ACHN (cell line): ENCODE measurements at regions not wholly inside any gene's neighbourhood (a gene's known extent, or its start where the extent isn't known, plus 50 kb on each side); places are given as distances from the start of the nearest gene placed in this dataset.

ENCODE experiments used
- DNase-seq: peaks from one replicate; pipeline ENCODE4 v3.0.0-alpha.2; 2015
- in situ Hi-C: cut with HindIII; loops from 2 replicates; pipeline ENCODE4 v1.10.0; 2017; ENCODE audit warnings: low sequenced_read_pairs, low pct_ligation_motif_present, low pct_unique_long_range_greater_than_20kb

DNA sequence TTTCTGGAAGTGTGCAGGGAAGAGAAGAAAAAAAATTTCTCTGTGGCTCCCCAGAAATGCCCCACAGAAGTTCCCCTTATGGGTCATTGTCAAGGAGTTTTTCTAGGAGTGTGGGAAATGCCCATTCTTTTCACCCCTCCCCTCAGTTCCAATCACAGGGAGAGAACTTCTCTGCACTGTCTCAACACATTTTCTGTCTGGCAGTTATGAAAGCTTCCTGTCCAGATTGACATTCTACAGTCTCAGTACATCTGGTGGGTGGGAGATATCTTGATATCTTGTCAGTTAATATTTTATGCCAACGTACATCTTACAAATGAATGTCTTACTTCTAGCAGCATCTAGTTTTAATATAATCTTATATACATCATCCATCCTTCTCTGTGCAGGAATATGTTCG lies 566.8 kb upstream of the AADAT start:
- in situ Hi-C loops = no loop called here
- no peak for DNase-seq

DNA sequence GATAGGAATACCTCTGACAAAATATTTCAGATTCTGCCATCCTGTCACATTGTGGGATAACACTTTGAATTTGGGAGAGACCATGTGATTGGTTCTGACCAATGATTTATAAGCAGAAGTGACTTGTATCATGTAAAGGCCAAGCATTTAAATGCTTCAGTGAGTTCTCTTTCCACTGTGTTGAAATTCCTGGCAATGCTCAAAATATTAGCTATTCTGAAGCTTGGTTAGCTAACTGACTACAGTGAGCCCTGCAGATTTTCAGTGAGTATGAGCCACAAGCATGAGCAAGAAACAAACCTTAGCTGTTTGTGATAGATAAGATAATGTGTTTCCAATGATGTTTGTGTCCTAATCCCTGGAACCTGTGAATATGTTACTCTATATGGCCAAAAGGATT lies 562.8 kb upstream of the AADAT start:
- no peak for DNase-seq
- in situ Hi-C loops = no loop called here

DNA sequence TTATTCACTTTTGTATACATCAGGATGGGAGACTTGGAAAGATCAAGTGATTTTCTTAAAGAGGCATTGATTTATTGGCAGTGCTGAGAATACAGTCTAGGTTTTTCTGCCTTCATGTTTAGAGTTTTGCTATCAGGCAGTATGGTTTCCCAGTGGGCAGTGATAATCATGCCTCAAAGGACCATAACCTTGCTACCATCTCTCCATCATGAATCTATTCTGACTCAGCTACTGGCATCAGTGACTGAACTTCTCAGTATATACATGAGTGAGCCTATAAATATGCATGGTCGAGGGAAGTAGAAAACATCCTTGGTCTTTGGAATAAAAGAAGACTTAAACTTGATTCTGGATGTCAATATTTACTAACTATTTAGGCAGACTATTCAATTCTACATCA lies 562.0 kb upstream of the AADAT start:
- in situ Hi-C loops = no loop called here
- DNase-seq = no peak

DNA sequence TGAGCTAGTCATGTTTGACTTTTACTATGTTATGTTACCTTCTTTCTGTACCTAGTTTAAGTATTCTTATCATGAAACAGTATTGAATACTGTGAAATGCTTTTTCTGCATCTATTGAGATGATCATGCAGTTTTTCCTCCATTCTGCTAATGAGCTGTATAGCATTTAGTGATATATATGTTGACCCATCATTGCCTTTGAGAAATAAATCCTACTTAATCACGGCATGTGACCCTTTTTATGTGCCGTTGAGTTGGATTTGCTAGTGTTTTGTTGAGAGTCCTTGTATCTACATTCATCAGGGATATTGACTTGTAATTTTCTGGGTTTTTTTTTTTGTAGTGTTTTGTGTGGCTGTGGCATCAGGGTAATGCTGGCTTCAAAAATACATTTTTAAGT lies 537.7 kb upstream of the AADAT start:
- in situ Hi-C loops = no loop called here
- DNase-seq = no peak

DNA sequence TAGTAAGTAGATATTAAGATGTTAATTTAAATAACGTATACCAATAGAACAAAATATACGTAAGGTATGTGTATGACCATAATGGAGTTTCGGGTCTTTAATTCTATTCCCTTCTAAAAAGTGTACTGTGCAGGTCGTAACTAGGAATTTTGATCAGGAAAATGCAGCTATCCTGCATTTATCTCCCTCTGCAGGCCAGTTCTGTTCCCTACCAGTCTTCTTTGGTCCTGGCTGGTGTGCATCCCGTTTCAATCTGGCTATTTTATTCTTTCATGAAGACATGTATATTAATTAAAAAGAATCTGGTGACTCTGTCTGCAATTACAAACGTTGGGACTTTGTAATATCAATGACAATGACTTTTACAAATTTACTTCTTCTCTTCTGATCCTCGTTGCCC lies 534.1 kb upstream of the AADAT start:
- in situ Hi-C loops = no loop called here
- DNase-seq = no peak

DNA sequence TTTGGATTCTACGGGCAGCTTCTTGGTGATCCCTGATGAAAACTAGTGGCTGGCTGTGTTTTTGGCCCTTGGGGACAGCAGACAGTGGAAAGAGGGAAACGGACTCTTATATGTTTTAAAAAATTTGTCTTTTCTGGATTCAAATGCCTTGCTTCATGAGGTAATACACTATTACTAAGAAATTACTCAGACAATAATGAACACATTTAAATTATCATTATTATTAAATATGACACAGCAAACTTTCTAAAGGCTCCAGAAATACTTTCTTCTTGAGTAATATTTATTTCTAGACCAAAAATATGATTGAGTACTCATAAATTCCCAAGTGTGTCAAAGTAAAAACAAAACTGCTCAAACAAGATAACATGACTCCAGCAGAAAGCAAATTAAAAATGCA lies 520.7 kb upstream of the AADAT start:
- in situ Hi-C loops = no loop called here
- no peak for DNase-seq

DNA sequence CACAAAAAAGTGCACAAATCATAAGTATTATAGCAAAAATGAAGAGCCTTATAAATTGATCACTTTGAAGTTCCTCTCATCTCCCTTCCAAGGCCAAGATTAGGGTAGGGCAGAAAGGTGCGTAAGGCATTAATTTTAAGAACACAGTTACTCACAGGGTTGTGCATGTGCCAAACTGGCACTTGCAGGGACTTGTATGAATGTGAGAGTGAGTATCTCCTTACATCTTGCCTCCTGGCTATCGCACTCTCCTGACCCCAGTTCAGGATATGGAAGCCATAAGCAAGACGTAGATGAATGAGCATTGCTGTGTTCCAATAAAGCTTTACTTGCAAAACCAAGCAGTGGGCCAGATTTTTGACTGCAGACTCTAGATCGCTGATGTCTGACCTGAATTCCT lies 510.1 kb upstream of the AADAT start:
- in situ Hi-C loops = no loop called here
- DNase-seq = no peak

DNA sequence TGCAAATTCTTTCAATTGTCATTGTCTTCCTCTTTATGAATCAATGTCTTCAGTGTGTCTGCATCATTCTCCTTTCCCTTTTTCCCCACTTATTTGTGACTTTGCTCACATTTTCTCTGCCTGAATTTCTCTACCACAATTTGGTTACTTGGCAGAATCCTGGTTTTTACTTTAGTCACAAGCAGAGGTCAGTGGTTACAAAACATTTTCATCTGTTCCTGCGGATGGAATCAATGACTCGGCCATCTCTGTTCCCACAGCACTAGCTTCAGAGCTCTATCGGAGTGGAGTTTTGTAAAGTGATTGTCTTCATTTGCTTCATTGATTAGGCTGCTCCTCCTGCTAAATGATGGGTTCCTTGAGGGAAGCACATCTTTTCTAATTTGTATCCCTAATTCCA lies 501.3 kb upstream of the AADAT start:
- in situ Hi-C loops = no loop called here
- no peak for DNase-seq

DNA sequence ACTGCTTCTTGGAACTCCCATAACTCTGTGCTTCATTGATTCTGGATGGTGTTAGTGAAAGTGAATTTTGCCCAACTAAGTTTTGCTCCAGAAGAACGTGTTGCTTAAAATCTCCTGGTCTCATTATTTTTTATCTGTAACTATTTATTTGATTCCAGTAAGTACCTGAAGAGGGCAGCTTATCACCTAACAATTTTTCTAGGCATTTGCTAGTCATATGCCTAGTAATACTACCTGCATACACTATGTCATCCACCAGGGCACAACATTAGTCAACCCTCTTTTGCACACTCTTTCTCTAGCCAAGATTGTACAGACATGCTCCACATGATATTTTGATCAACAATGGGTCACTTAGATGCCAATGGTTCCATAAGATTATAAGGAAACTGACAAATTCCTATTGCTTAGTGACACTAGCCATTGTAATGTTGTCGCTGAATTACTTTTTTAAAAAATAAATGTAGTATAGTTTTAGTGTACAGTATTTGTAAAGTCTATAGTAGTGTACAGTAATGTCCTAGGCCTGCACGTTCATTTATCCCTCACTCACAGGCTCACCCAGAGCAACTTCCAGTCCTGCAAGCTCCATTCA lies 499.9 kb upstream of the AADAT start:
- in situ Hi-C loops = no loop called here
- DNase-seq = peak; percentile 46

DNA sequence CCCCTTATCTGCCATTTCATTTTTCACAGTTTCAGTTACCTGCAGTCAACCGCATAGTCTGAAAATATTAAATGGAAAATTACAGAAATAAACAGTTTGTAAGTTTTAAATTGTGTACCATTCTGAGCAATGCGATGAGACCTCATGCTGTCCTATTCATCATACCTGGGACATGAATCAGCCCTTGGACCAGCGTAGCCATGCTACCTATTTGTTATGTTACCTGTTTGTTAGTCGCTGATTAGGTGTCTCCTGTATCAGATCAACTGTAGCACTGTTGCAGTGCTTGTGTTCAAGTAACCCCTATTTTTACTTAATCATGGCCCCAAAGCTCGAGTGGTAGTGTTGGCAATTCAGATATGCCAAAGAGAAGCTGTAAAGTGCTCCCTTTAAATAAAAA lies 492.2 kb upstream of the AADAT start:
- in situ Hi-C loops = no loop called here

DNA sequence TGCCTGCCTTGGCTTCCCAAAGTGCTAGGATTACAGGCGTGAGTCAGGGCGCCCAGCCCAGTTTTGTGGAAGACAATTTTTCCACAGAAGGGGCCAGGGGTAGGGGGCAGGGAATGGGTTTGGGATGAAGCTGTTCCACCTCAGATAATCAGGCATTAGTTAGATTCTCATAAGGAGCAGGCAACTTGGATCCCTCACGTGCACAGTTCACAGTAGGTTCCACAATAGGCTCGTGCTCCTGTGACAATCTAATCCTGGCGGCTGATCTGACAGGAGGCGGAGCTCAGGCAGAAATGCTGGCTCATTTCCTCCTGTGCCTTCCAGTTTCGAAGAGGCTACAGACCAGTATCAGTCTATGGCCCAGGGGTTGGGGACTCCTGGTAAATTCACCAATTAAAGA lies 491.6 kb upstream of the AADAT start:
- no peak for DNase-seq
- in situ Hi-C loops = no loop called here

More for the DNA sequence above, 492.2 kb upstream of the AADAT start:
- DNase-seq = no peak

DNA sequence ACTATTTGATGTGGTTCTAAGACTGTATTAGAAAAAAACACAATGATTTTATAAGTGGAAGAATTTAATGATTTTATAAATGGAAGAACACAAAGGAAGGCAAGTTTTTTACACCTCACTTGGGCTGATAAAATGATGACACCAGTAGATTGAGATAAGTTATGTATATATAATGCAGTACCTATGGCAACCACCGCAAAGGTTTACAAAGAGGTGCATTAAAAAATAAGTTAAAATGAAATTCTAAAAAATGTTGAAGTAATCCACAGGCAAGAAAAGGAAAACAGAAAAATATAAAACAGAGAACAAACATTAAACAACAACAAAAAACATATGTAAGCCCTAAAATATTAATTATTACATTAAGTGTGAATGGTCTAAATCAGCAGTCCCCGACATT lies 490.9 kb upstream of the AADAT start:
- DNase-seq = no peak
- in situ Hi-C loops = no loop called here

DNA sequence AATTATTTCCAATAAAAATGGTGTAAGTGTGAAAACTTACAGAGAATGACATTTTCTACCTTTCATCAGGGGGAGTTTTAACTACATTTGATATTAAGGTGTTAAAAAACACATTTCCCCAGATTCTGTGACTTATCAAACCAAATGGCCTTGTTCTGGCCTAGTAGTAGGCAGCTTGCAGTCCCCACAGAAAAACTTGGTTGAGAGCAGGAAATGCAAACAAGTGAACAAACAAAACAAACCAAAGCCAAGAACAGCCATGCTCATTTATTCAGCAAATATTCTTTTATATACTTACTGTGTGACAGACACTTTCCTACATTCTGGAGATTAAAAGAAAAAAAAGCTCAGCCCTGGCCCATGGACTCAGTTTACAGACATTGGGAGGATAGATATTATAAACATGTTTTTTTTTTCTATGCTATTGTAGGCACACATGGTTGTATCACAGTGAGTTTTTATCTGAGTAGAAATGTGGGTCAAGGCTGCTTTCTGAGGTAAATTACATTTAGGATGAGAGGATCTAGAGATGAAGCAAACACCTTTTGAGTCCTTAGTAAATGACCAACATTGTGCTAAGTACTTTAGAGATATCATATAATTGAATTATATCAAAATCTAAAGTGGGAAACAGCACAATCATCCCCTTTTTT lies 449.2 kb upstream of the AADAT start:
- in situ Hi-C loops = no loop called here
- DNase-seq = no peak

DNA sequence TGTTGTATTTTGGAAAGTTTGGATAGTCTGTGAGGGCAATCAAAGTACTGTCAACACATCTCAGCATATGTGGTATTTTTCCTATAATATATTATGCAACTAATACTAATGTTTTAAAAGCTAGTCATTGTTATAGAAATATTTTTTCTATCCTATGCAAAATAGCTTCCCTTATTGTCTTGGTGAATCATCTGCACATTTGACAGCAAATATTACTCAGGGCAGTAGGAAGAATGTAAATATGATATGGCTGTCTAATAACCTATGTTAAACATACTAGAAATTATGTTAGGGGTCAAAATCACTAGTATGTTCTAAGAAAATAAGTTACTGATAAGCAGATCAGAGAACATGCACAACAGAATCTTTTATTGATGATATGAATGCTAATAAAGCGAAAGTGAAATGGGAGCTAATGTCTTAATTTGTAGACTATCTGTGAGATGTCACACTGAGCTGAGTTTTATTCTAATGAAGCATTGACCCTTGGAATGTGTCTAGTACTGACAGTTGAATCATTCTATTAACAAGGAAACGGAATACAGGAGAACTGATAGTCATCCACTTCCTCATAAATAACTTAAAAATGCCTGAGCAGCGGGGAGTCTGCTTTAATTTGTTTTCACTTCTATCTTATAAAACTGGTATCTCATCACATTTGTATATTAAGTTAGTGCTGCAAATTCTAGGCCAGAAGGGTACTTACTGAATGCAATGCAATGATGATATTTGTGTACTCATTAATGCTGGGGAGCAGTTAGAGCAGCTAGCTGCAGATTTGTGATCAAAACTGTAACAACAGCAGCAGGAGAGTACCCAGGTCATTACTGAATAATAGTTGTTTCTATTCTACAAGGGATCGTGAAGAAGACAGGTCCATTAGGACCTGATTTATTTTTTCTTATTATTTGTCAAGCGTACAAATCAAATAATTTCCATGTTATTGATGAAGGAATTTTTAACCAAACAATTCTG lies 440.3 kb upstream of the AADAT start:
- no peak for DNase-seq
- in situ Hi-C loops = no loop called here

DNA sequence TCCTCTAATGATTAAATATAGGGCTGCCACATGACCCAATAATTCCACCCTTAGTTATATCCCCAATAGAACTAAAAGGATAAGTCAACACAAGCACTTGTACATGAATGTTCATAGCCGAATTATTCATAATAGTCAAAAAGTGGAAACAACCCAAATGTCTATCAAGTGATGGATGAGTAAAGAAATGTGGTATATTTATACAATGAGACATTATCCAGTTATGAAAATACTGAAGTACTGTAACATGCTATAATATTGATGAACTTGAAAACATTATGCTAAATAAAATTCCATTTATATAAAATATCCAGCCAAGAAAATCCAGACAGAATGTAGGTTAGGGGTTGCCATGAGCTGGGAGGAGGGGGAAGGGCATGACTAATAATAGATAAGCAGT lies 436.7 kb upstream of the AADAT start:
- in situ Hi-C loops = no loop called here
- DNase-seq = no peak

DNA sequence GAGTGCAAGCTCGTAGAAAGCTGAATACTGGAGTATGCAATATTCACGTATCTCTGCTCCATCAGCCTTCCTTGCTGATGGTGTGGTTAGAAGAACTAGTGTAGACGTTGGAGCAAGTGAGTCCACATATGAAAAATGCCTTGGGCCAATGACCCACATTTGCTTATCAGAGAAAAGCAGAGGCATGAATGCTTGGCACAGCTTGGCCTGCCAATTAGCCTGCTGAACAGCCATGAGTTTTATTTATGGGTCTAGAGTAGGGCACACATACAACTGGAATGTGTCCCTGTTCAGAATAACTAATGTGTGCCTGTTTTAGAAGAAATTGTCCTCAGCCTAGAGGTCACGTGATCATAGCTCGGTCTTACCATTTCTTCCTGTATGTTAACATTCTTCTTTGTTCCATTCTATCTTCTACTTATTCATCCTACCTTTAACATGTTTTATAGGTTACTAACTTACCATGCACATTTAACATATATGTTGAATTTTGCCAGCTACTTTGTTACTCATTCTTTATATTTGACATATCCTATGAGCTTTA lies 432.7 kb upstream of the AADAT start:
- in situ Hi-C loops = no loop called here
- no peak for DNase-seq

DNA sequence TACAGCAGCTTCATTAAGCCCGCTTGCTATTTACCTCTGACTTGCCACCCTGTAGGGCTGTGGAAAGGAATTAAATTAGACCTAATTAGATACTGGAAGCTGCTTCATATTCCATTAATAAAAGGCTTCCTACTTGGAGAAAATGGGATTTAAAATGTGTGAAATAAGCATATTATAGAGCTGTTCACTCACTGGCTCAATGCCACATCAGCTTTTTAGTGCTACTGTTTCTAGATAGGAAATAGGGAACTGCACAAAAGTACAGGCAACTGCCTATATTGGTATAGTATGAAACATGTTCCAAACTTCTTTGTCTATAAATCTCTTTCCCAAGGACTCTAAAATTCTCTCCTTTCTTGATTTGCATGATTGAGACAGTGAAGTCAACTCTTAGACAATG lies 407.9 kb upstream of the AADAT start:
- in situ Hi-C loops = no loop called here
- DNase-seq = no peak

DNA sequence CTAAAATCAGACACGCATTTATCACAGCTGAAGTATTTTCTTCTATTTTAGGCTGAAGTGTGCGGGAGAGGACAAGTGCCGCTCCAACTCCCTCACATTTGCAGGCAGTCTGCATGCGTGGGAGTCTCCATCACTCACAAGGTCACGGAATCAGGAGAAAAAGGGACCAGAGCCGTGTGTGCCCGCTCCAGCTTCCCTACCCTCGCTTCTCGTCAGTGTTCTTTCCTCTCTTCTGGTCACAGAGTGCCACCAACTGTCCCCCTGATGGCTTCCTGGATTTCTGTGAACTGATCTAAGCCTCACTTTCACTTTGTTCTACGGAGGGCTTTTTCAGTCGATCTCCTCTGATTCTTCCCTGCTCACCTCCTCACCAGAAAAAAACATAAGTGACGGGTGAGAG lies 407.4 kb upstream of the AADAT start:
- DNase-seq = peak; percentile 22
- in situ Hi-C loops = no loop called here

DNA sequence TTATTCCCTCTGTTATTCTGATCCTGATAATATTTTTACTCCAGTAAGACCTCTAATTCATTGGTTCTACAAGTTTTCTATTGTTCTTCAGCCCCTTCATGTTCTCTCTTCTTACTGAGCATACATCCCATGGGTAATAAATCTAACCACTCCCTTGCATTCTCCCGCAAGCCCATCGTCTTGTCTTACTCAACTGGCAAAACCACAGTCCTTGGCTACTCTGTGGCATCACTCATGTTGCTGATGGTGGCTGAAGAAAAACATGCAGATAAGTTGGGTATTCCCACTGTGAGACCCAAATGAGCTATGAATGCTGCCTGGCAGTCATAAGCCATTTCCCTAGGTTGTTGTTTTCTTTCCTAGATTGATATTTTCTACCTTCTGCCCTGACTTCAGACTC lies 402.2 kb upstream of the AADAT start:
- in situ Hi-C loops = no loop called here
- DNase-seq = no peak
